Stomach (tissue), 8 donors: ENCODE measurements at regions not wholly inside any gene's neighbourhood (a gene's known extent, or its start where the extent isn't known, plus 50 kb on each side); places are given as distances from the start of the nearest gene placed in this dataset.

Experiments used
- DNase-seq, 2 donors: peaks; one replicate each; pipeline versions ENCODE4 v3.0.0 to v3.0.0-alpha.2; 2013 to 2019
- H3K27ac ChIP-seq, 5 donors: fragments of 200-600 bp in 4 of 5; sonication (generic) in 4 of 5; one replicate each; pipeline ENCODE4 v1.5.1; 2013 to 2019; ENCODE audit warnings: mild to moderate bottlenecking in 1 of 5, moderate library complexity in 1 of 5
- H3K27me3 ChIP-seq, 3 donors: fragments of 200-600 bp; sonication (generic); one replicate each; pipeline ENCODE4 v1.5.1; 2017 to 2019; ENCODE audit warnings: mixed run types in 1 of 3
- H3K36me3 ChIP-seq, 4 donors: fragments of 200-600 bp; sonication (generic); 1 replicate in 3 of 4; 2 replicates in 1 of 4; pipeline ENCODE4 v1.5.1; 2016 to 2019
- H3K4me1 ChIP-seq, 4 donors: fragments of 200-600 bp; sonication (generic); one replicate each; pipeline ENCODE4 v1.5.1; 2016 to 2019
- H3K4me3 ChIP-seq, 4 donors: fragments of 200-600 bp; sonication (generic) in 3 of 4; one replicate each; pipeline ENCODE4 v1.5.1; 2016 to 2019; ENCODE audit warnings: mild to moderate bottlenecking in 1 of 4
- H3K9me3 ChIP-seq, 4 donors: fragments of 200-600 bp; sonication (generic); one replicate each; pipeline ENCODE4 v1.5.1; 2016 to 2019
- CTCF ChIP-seq, 7 experiments: fragments of 450-650 bp in 4 of 7; fragments of 200-600 bp in 3 of 7; sonication (generic) in 3 of 7; IDR thresholded peaks; one replicate each; pipeline ENCODE4 v1.5.1; 2016 to 2019; ENCODE audit warnings: antibody characterized with exemption in 7 of 7, control low read depth in 2 of 7, mild to moderate bottlenecking in 1 of 7
- EP300 ChIP-seq: sonication (generic); formaldehyde crosslinking; IDR thresholded peaks from one replicate; pipeline ENCODE4 v1.6.1; 2017; ENCODE audit warnings: antibody characterized with exemption
- POLR2A ChIP-seq, 4 donors: fragments of 450-650 bp; IDR thresholded peaks; one replicate each; pipeline ENCODE4 v1.6.1; 2016; ENCODE audit warnings: antibody characterized with exemption in 4 of 4, control low read depth in 2 of 4, mild to moderate bottlenecking in 1 of 4, moderate library complexity in 1 of 4
- POLR2AphosphoS5 ChIP-seq, 3 donors: sonication (generic); formaldehyde crosslinking; IDR thresholded peaks; one replicate each; pipeline ENCODE4 v1.6.1; 2016; ENCODE audit warnings: antibody characterized with exemption in 3 of 3
- WGBS, 5 donors: extraction: QIAGEN DNeasy Blood & Tissue Kit in 3 of 5; methylation state at CpG; one replicate each; pipeline versions ENCODE4 v1.1.5 to v1.1.7; 2013 to 2018; 5-methylcytosine and 5-hydroxymethylcytosine counted together
- intact Hi-C: fragments of 100-400 bp; cut with DNase I; formaldehyde crosslinking; loops from one replicate; pipeline ENCODE4 v1.15.1; 2023; ENCODE audit warnings: low total_unique reads
- donor health status: healthy with polysubstance abuse.
- donor health status: Bipolar disorder and iron deficiency.
- donor health status: healthy.

DNA sequence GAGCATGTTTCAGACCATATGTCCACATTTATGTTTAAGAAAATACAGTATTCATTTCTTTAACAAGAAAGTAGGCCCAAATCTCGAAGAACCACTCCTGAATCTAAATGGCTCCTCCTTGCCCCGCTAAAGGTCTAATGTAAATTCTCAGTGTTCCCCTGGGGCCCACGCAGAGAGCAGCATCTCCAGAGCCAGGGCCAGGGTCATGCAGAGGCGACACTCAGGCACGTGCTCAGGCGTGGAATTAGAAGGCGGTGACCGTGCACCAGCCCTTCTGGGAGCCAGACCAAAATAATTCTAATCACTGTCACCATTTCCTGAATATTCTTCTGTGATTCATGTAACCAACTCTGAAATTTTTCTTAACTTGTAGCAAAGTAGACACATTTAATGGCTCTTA lies 68.3 kb upstream of the MYT1L start:
- TF ChIP-seq EP300: no peak
- TF ChIP-seq CTCF (IDR thresholded peaks at IDR 0.05): no peak
- no peak for TF ChIP-seq POLR2A (IDR thresholded peaks at IDR 0.05)
- TF ChIP-seq POLR2AphosphoS5 (IDR thresholded peaks at IDR 0.05): no peak
- Histone ChIP-seq H3K4me3 (no peak overlapping the region), H3K36me3 (no peaks in the 10 kb centered on the region), H3K27ac (no peak overlapping the region), H3K9me3 (peaks cover 0 to 13% (median 0%) of the 10 kb centered on the region in 4 donors), H3K4me1 (no peaks in the 10 kb centered on the region), H3K27me3 (no peaks in the 10 kb centered on the region)
- intact Hi-C loops: no loop called here
- no peak for DNase-seq
- 68 to 80% (median 79%) methylated on average over 8 of the region's 8 CpGs for WGBS, 5 donors

DNA sequence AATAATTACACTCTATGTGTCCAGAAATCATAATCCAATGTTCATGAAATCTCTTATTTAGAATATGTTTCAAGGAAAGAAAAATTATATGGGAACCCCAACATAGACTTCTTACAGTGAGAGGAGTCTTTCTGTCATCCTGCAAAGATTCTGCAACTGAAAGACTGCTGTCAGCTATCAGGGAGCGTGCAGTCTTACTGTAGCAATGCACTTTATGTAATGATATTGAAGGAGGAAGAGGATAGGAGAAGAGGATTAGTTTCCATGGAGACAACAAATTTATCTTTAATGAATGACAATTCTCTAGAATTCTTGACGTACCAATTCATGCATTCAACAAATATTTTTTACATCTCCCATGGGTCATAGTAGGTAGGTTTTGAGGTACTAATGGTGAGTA lies 61.3 kb upstream of the MYT1L start:
- no peaks in the 10 kb centered on the region for H3K27me3 ChIP-seq
- peaks cover 0 to 35% (median 21%) of the 10 kb centered on the region in 4 donors for H3K9me3 ChIP-seq
- no peak for TF ChIP-seq CTCF (IDR thresholded peaks at IDR 0.05)
- TF ChIP-seq POLR2A (IDR thresholded peaks at IDR 0.05): no peak
- H3K4me3 ChIP-seq: no peak overlapping the region
- no peak for DNase-seq
- 68 to 84% (median 77%) methylated on average over 2 of the region's 2 CpGs for WGBS, 5 donors
- H3K27ac ChIP-seq: no peak overlapping the region
- no peaks in the 10 kb centered on the region for H3K4me1 ChIP-seq
- no peaks in the 10 kb centered on the region for H3K36me3 ChIP-seq
- intact Hi-C loops: no loop called here

GRCh38 chr2:2389215-2389614 lies 58.1 kb upstream of the MYT1L start:
- peaks cover 0 to 28% (median 18%) of the 10 kb centered on the region in 4 donors for H3K9me3 ChIP-seq
- intact Hi-C loops: no loop called here

More at GRCh38 chr2:2389215-2389614, 58.1 kb upstream of the MYT1L start:
- Histone ChIP-seq H3K36me3 (no peaks in the 10 kb centered on the region), H3K27ac (no peak overlapping the region), H3K27me3 (no peaks in the 10 kb centered on the region), H3K4me1 (no peaks in the 10 kb centered on the region), H3K4me3 (no peak overlapping the region)
- no peak for DNase-seq
- no peak for TF ChIP-seq POLR2A (IDR thresholded peaks at IDR 0.05)
- no peak for TF ChIP-seq POLR2AphosphoS5 (IDR thresholded peaks at IDR 0.05)
- no peak for TF ChIP-seq EP300
- TF ChIP-seq CTCF (IDR thresholded peaks at IDR 0.05): no peak
